ENCODE measurements at regions not wholly inside any gene's neighbourhood (a gene's known extent, or its start where the extent isn't known, plus 50 kb on each side); places are given as distances from the start of the nearest gene placed in this dataset.

GRCh38 chr3:31345581-31345980 lies 187.1 kb upstream of the STT3B start:
- Histone ChIP-seq H3K79me2 (no peaks in the 10 kb centered on the region), H3K27ac (no peak overlapping the region), H3K4me3 (ENCODE audit: low read depth, low read length) (no peak overlapping the region), H2AFZ (no peak overlapping the region), H3K9ac (no peak overlapping the region), H3K4me1 (no peaks in the 10 kb centered on the region), H3K9me3 (ENCODE audit: control insufficient read depth, low read length) (no peaks in the 10 kb centered on the region), H3K36me3 (ENCODE audit: control insufficient read depth, insufficient read depth, low read length) (no peaks in the 10 kb centered on the region), H3K4me2 (ENCODE audit: low read length) (no peak overlapping the region), H3K27me3 (ENCODE audit: control insufficient read depth, insufficient read depth, low read length) (no peaks in the 10 kb centered on the region)
- TF ChIP-seq CTCF (IDR thresholded peaks at IDR 0.05): no peak

DNA sequence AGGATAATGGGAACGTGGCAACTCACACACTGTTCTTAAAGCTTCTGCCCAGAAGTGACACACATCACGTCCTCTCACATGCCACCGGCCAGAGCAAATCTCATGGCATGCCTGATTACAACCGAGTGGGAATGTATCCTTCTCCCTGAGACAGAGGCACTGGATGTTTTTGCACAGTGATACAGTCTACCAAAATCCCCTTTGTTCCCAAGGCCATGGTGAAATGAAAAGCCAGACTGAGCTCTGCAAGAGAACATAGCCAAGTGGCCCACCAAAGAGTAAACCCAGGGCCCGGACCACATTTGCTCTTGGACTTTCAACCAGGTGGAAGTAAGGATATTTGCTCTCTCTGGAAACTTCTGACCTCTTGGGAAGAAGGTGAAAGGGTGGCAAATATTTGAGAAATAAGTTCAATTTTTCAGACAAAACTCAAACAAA lies 186.2 kb upstream of the STT3B start:
- no peak overlapping the region for H3K4me2 ChIP-seq (ENCODE audit: low read length)
- H3K36me3 ChIP-seq (ENCODE audit: control insufficient read depth, insufficient read depth, low read length): no peaks in the 10 kb centered on the region
- no peaks in the 10 kb centered on the region for H3K9me3 ChIP-seq (ENCODE audit: control insufficient read depth, low read length)
- H2AFZ ChIP-seq: no peak overlapping the region
- no peaks in the 10 kb centered on the region for H3K27me3 ChIP-seq (ENCODE audit: control insufficient read depth, insufficient read depth, low read length)
- no peak overlapping the region for H3K27ac ChIP-seq
- H3K79me2 ChIP-seq: no peaks in the 10 kb centered on the region
- H3K4me1 ChIP-seq: no peaks in the 10 kb centered on the region
- no peak for TF ChIP-seq CTCF (IDR thresholded peaks at IDR 0.05)
- no peak overlapping the region for H3K4me3 ChIP-seq (ENCODE audit: low read depth, low read length)
- no peak overlapping the region for H3K9ac ChIP-seq

- Histone ChIP-seq H2AFZ (no peak overlapping the region), H3K27me3 (ENCODE audit: control insufficient read depth, insufficient read depth, low read length) (no peaks in the 10 kb centered on the region), H3K79me2 (no peaks in the 10 kb centered on the region), H3K27ac (no peak overlapping the region), H3K4me2 (ENCODE audit: low read length) (no peak overlapping the region), H3K4me1 (no peaks in the 10 kb centered on the region), H3K9me3 (ENCODE audit: control insufficient read depth, low read length) (no peaks in the 10 kb centered on the region), H3K36me3 (ENCODE audit: control insufficient read depth, insufficient read depth, low read length) (no peaks in the 10 kb centered on the region), H3K4me3 (ENCODE audit: low read depth, low read length) (no peak overlapping the region), H3K9ac (no peak overlapping the region)
- TF ChIP-seq CTCF (IDR thresholded peaks at IDR 0.05): no peak
Observed at GRCh38 chr3:31349001-31349748, 183.6 kb upstream of the STT3B start.

DNA sequence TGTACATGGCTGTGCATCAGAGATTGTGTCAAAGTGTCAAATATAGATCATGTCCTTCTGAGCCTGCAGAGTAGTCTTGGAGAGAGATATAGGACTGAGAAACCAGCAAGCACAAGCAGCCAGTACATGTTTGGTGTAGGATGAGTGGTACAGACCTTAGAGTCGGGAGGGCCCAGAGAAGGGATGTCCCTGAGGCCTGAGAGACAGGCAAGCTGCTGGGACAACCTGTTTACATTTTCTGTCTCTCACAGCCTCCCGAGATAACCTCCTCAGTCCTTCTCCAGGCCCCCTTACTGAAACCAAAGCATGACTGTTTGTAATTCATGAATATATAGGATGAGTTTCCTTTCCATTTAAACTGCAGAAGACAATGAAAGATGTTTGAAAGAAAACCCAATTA lies 182.4 kb upstream of the STT3B start:
- TF ChIP-seq CTCF (IDR thresholded peaks at IDR 0.05): no peak
- no peaks in the 10 kb centered on the region for H3K27me3 ChIP-seq (ENCODE audit: control insufficient read depth, insufficient read depth, low read length)

GRCh38 chr3:31352331-31352730 lies 180.4 kb upstream of the STT3B start:
- peaks cover 4% of the 10 kb centered on the region for H3K9me3 ChIP-seq (ENCODE audit: control insufficient read depth, low read length)
- H3K36me3 ChIP-seq (ENCODE audit: control insufficient read depth, insufficient read depth, low read length): no peaks in the 10 kb centered on the region
- H2AFZ ChIP-seq: no peak overlapping the region
- no peak overlapping the region for H3K4me3 ChIP-seq (ENCODE audit: low read depth, low read length)
- H3K9ac ChIP-seq: no peak overlapping the region
- H3K79me2 ChIP-seq: no peaks in the 10 kb centered on the region
- no peak overlapping the region for H3K27ac ChIP-seq
- H3K4me2 ChIP-seq (ENCODE audit: low read length): no peak overlapping the region
- no peaks in the 10 kb centered on the region for H3K27me3 ChIP-seq (ENCODE audit: control insufficient read depth, insufficient read depth, low read length)
- TF ChIP-seq CTCF (IDR thresholded peaks at IDR 0.05): no peak
- H3K4me1 ChIP-seq: no peaks in the 10 kb centered on the region

More for the DNA sequence above, 182.4 kb upstream of the STT3B start:
- no peaks in the 10 kb centered on the region for H3K4me1 ChIP-seq
- H3K9ac ChIP-seq: no peak overlapping the region
- no peaks in the 10 kb centered on the region for H3K79me2 ChIP-seq
- no peak overlapping the region for H3K27ac ChIP-seq
- H3K36me3 ChIP-seq (ENCODE audit: control insufficient read depth, insufficient read depth, low read length): no peaks in the 10 kb centered on the region
- H3K4me3 ChIP-seq (ENCODE audit: low read depth, low read length): no peak overlapping the region
- H3K9me3 ChIP-seq (ENCODE audit: control insufficient read depth, low read length): no peaks in the 10 kb centered on the region
- no peak overlapping the region for H3K4me2 ChIP-seq (ENCODE audit: low read length)
- H2AFZ ChIP-seq: no peak overlapping the region

All from parathyroid adenoma (tissue), 2 donors.